GM03348 (cell line): ENCODE measurements at regions not wholly inside any gene's neighbourhood (a gene's known extent, or its start where the extent isn't known, plus 50 kb on each side); places are given as distances from the start of the nearest gene placed in this dataset.

ENCODE experiments used
- DNase-seq: peaks from one replicate; pipeline ENCODE4 v3.0.0; 2012; ENCODE audit warnings: low spot score

- DNase-seq: no peak
Measured at GRCh38 chr1:61523893-61524605, 200.9 kb downstream of the TM2D1 start.

- no peak for DNase-seq
Measured at GRCh38 chr1:61523229-61523628, 201.7 kb downstream of the TM2D1 start.

GRCh38 chr1:61520401-61520800 is 204.5 kb downstream of the TM2D1 start:
- DNase-seq: no peak

- no peak for DNase-seq
Measured at GRCh38 chr1:61519631-61520030, 205.3 kb downstream of the TM2D1 start.

- DNase-seq: no peak
Measured at GRCh38 chr1:61518670-61519400, 206.1 kb downstream of the TM2D1 start.

- DNase-seq: no peak
Measured at GRCh38 chr1:61517345-61517744, 207.6 kb downstream of the TM2D1 start.

GRCh38 chr1:61515096-61515495 is 209.8 kb downstream of the TM2D1 start:
- DNase-seq: no peak
